ENCODE measurements at regions not wholly inside any gene's neighbourhood (a gene's known extent, or its start where the extent isn't known, plus 50 kb on each side); places are given as distances from the start of the nearest gene placed in this dataset.

- Histone ChIP-seq H3K9me3 (ENCODE audit: insufficient read depth, low read depth) (no peaks in the 10 kb centered on the region; the same call in 1 of the 2 replicates), H3K4me2 (no peak overlapping the region), H3K4me3 (no peak overlapping the region), H3K36me3 (ENCODE audit: low read depth) (no peaks in the 10 kb centered on the region), H3K4me1 (replicated peaks; ENCODE audit: insufficient read depth) (peaks cover 10% of the 10 kb centered on the region), H3K79me2 (ENCODE audit: low read depth) (no peaks in the 10 kb centered on the region), H3K9me2 (ENCODE audit: insufficient read depth) (no peaks in the 10 kb centered on the region), H4K20me1 (ENCODE audit: insufficient read depth) (no peaks in the 10 kb centered on the region), H3F3A (ENCODE audit: insufficient read depth, low read depth) (no peaks in the 10 kb centered on the region), H3K27me3 (ENCODE audit: insufficient read depth, low read depth) (no peaks in the 10 kb centered on the region), H3K27ac (no peak overlapping the region), H2AFZ (no peak overlapping the region)
- intact Hi-C loops (cut with micrococcal nuclease; ENCODE audit: unreplicated experiment) = loop anchor here (2.0 kb wide), 1 partner anchor 22 kb away; no protein-coding TSS in a partner anchor
- TF ChIP-seq CTCF (conservative IDR thresholded peaks at IDR 0.05) (no peak), EZH2 (IDR thresholded peaks at IDR 0.05; ENCODE audit: low read depth) (no peak)
- BruUV-seq (replicated peaks) = no TSS peak
- ChIA-PET CTCF (interaction anchor here (0.5 to 0.7 kb wide), 2 partner anchors 9 to 23 kb away, joined by 5 to 7 read pairs; no protein-coding TSS in a partner anchor), POLR2A (ENCODE audit: unreplicated experiment) (interaction anchor here (0.6 kb wide), 1 partner anchor 624 kb away, joined by 3 read pairs; no protein-coding TSS in a partner anchor)
- DNase-seq = no peak
Measured at GRCh38 chr3:168888781-168889180, 774.7 kb downstream of the MECOM start.

- no peaks in the 10 kb centered on the region; the same call in none of the 2 replicates for H3K9me3 ChIP-seq (ENCODE audit: insufficient read depth, low read depth)
- no peak overlapping the region for H3K27ac ChIP-seq
- no peaks in the 10 kb centered on the region for H3K79me2 ChIP-seq (ENCODE audit: low read depth)
- no peaks in the 10 kb centered on the region for H3K27me3 ChIP-seq (ENCODE audit: insufficient read depth, low read depth)
- H3K9me2 ChIP-seq (ENCODE audit: insufficient read depth) = no peaks in the 10 kb centered on the region; the same call in 1 of the 2 replicates
- BruUV-seq (replicated peaks) = no TSS peak
- peak overlapping the region; percentile 60; the same call in 1 of the 2 replicates for H2AFZ ChIP-seq
- ChIA-PET CTCF (no interaction called here), POLR2A (ENCODE audit: unreplicated experiment) (no interaction called here)
- no peak overlapping the region for H3K4me2 ChIP-seq
- TF ChIP-seq CTCF (conservative IDR thresholded peaks at IDR 0.05) (no peak), EZH2 (IDR thresholded peaks at IDR 0.05; ENCODE audit: low read depth) (no peak)
- H3K36me3 ChIP-seq (ENCODE audit: low read depth) = no peaks in the 10 kb centered on the region
- DNase-seq = no peak
- H3F3A ChIP-seq (ENCODE audit: insufficient read depth, low read depth) = no peaks in the 10 kb centered on the region
- peaks cover 11% of the 10 kb centered on the region for H3K4me1 ChIP-seq (replicated peaks; ENCODE audit: insufficient read depth)
- intact Hi-C loops (cut with micrococcal nuclease; ENCODE audit: unreplicated experiment) = no loop called here
- no peak overlapping the region for H3K4me3 ChIP-seq
- no peaks in the 10 kb centered on the region for H4K20me1 ChIP-seq (ENCODE audit: insufficient read depth)
Measured at GRCh38 chr3:168885028-168885427, 778.5 kb downstream of the MECOM start.

- H3K9me3 ChIP-seq (ENCODE audit: insufficient read depth, low read depth) = no peaks in the 10 kb centered on the region; the same call in none of the 2 replicates
- peaks cover 12% of the 10 kb centered on the region for H3K4me1 ChIP-seq (replicated peaks; ENCODE audit: insufficient read depth)
- H3K27ac ChIP-seq = no peak overlapping the region
- TF ChIP-seq CTCF (conservative IDR thresholded peaks at IDR 0.05) = no peak
- TF ChIP-seq EZH2 (IDR thresholded peaks at IDR 0.05; ENCODE audit: low read depth) = no peak
- H3K4me3 ChIP-seq = no peak overlapping the region
- peak overlapping the region; percentile 18; the same call in 1 of the 2 replicates for H3K4me2 ChIP-seq
- no peaks in the 10 kb centered on the region for H3K36me3 ChIP-seq (ENCODE audit: low read depth)
- peak; percentile 33 to 57 for DNase-seq
- CTCF ChIA-PET = no interaction called here
- H3K9me2 ChIP-seq (ENCODE audit: insufficient read depth) = no peaks in the 10 kb centered on the region; the same call in 1 of the 2 replicates
- H3K27me3 ChIP-seq (ENCODE audit: insufficient read depth, low read depth) = no peaks in the 10 kb centered on the region
- H3F3A ChIP-seq (ENCODE audit: insufficient read depth, low read depth) = no peaks in the 10 kb centered on the region
- H2AFZ ChIP-seq = peak overlapping the region; percentile 60; the same call in 1 of the 2 replicates
- H3K79me2 ChIP-seq (ENCODE audit: low read depth) = no peaks in the 10 kb centered on the region
- POLR2A ChIA-PET (ENCODE audit: unreplicated experiment) = interaction anchor here (0.5 kb wide), 1 partner anchor 306 kb away, joined by 35 read pairs; no protein-coding TSS in a partner anchor
- no TSS peak for BruUV-seq (replicated peaks)
- intact Hi-C loops (cut with micrococcal nuclease; ENCODE audit: unreplicated experiment) = no loop called here
- H4K20me1 ChIP-seq (ENCODE audit: insufficient read depth) = no peaks in the 10 kb centered on the region
Measured at GRCh38 chr3:168884353-168884903, 779.1 kb downstream of the MECOM start.

Measured in PC-9 (cell line).